ENCODE measurements at regions not wholly inside any gene's neighbourhood (a gene's known extent, or its start where the extent isn't known, plus 50 kb on each side); places are given as distances from the start of the nearest gene placed in this dataset.

- H3K36me3 ChIP-seq: no peaks in the 10 kb centered on the region
- no peak for TF ChIP-seq POLR2A (IDR thresholded peaks at IDR 0.05)
- TF ChIP-seq EP300 (IDR thresholded peaks at IDR 0.05): no peak
- TF ChIP-seq, protein P1, sequence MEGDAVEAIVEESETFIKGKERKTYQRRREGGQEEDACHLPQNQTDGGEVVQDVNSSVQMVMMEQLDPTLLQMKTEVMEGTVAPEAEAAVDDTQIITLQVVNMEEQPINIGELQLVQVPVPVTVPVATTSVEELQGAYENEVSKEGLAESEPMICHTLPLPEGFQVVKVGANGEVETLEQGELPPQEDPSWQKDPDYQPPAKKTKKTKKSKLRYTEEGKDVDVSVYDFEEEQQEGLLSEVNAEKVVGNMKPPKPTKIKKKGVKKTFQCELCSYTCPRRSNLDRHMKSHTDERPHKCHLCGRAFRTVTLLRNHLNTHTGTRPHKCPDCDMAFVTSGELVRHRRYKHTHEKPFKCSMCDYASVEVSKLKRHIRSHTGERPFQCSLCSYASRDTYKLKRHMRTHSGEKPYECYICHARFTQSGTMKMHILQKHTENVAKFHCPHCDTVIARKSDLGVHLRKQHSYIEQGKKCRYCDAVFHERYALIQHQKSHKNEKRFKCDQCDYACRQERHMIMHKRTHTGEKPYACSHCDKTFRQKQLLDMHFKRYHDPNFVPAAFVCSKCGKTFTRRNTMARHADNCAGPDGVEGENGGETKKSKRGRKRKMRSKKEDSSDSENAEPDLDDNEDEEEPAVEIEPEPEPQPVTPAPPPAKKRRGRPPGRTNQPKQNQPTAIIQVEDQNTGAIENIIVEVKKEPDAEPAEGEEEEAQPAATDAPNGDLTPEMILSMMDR (IDR thresholded peaks at IDR 0.05): no peak
- no peaks in the 10 kb centered on the region for H3K4me1 ChIP-seq (ENCODE audit: insufficient read depth)
- DNase-seq: no peak
- H3K27me3 ChIP-seq: no peaks in the 10 kb centered on the region
- no peak overlapping the region for H3K27ac ChIP-seq
- WGBS, 3 donors: 79 to 90% (median 88%) methylated on average over 3 of the region's 3 CpGs
- H3K4me3 ChIP-seq: no peak overlapping the region
- intact Hi-C loops (cut with DNase I): no loop called here
- H3K9me3 ChIP-seq: no peaks in the 10 kb centered on the region
Measured at GRCh38 chr4:185868983-185869382, 57.0 kb upstream of the SORBS2 start.

DNA sequence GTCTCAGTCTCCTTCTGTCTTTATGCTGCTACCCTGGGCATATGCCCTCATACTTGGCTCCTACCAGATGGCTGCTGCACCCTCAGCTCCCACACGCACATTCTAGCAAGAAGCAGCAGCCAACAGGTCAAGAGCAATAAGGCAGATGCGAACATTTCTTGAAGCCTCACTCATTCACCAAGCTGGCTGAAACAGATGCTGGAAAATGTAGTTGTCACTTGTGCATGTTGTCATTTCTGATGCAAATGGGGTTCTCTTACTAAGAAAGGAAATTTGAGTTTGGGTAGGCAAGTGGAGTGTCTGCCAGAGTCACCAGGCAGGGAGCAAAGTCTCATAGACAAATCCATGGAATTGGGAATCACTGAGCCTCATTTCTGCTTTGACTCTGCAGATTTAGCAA, 57.4 kb upstream of the SORBS2 start:
- no peak overlapping the region for H3K27ac ChIP-seq
- H3K4me3 ChIP-seq: no peak overlapping the region
- intact Hi-C loops (cut with DNase I): no loop called here
- TF ChIP-seq POLR2A (IDR thresholded peaks at IDR 0.05) (no peak), EP300 (IDR thresholded peaks at IDR 0.05) (no peak)
- TF ChIP-seq, protein P1 (IDR thresholded peaks at IDR 0.05): no peak
- DNase-seq: no peak
- no peaks in the 10 kb centered on the region for H3K27me3 ChIP-seq
- no peaks in the 10 kb centered on the region for H3K9me3 ChIP-seq
- WGBS, 3 donors: 56 to 88% (median 82%) methylated on average over 2 of the region's 2 CpGs
- no peaks in the 10 kb centered on the region for H3K4me1 ChIP-seq (ENCODE audit: insufficient read depth)
- no peaks in the 10 kb centered on the region for H3K36me3 ChIP-seq

GRCh38 chr4:185870366-185870765, 58.4 kb upstream of the SORBS2 start:
- Histone ChIP-seq H3K4me3 (no peak overlapping the region), H3K9me3 (no peaks in the 10 kb centered on the region), H3K27ac (no peak overlapping the region), H3K36me3 (no peaks in the 10 kb centered on the region), H3K27me3 (no peaks in the 10 kb centered on the region), H3K4me1 (ENCODE audit: insufficient read depth) (no peaks in the 10 kb centered on the region)
- no peak for TF ChIP-seq EP300 (IDR thresholded peaks at IDR 0.05)
- TF ChIP-seq, protein P1 (IDR thresholded peaks at IDR 0.05): no peak
- no peak for TF ChIP-seq POLR2A (IDR thresholded peaks at IDR 0.05)
- no peak for DNase-seq
- WGBS, 3 donors: 91 to 95% (median 93%) methylated on average over 14 of the region's 14 CpGs
- intact Hi-C loops (cut with DNase I): no loop called here

- Histone ChIP-seq H3K36me3 (no peaks in the 10 kb centered on the region), H3K9me3 (no peaks in the 10 kb centered on the region), H3K27ac (no peak overlapping the region), H3K27me3 (no peaks in the 10 kb centered on the region), H3K4me3 (no peak overlapping the region), H3K4me1 (ENCODE audit: insufficient read depth) (no peaks in the 10 kb centered on the region)
- DNase-seq: no peak
- 89 to 92% (median 90%) methylated on average over 7 of the region's 7 CpGs for WGBS, 3 donors
- intact Hi-C loops (cut with DNase I): no loop called here
- TF ChIP-seq, protein P1 (IDR thresholded peaks at IDR 0.05): no peak
- TF ChIP-seq POLR2A (IDR thresholded peaks at IDR 0.05) (no peak), EP300 (IDR thresholded peaks at IDR 0.05) (no peak)
Measured at GRCh38 chr4:185872747-185873380, 60.9 kb upstream of the SORBS2 start.

Data from ovary (tissue), 7 donors.